ENCODE measurements at regions not wholly inside any gene's neighbourhood (a gene's known extent, or its start where the extent isn't known, plus 50 kb on each side); places are given as distances from the start of the nearest gene placed in this dataset.
A peak's percentile ranks its signal among the peaks of the same experiment; 100 is the strongest.

GRCh38 chr1:90273241-90273774 lies 278.4 kb downstream of the ZNF326 start:
- Histone ChIP-seq H3K4me1 (peaks cover 0 to 8% (median 0%) of the 10 kb centered on the region in 4 donors), H3K9me3 (no peaks in the 10 kb centered on the region), H3K36me3 (no peaks in the 10 kb centered on the region), H3K4me3 (no peak overlapping the region), H3K27ac (no peak overlapping the region), H3K27me3 (no peaks in the 10 kb centered on the region)
- intact Hi-C loops (cut with DNase I; ENCODE audit: low total_unique reads), result no loop called here
- no peak for TF ChIP-seq CTCF (IDR thresholded peaks at IDR 0.05)
- no peak for DNase-seq

- DNase-seq, result no peak
- Histone ChIP-seq H3K9me3 (no peaks in the 10 kb centered on the region), H3K27ac (peak overlapping the region in 1 of 2 donors; percentile 32), H3K4me1 (peaks cover 0 to 55% (median 9%) of the 10 kb centered on the region in 4 donors), H3K27me3 (no peaks in the 10 kb centered on the region), H3K4me3 (no peak overlapping the region), H3K36me3 (no peaks in the 10 kb centered on the region)
- no peak for TF ChIP-seq CTCF (IDR thresholded peaks at IDR 0.05)
- intact Hi-C loops (cut with DNase I; ENCODE audit: low total_unique reads), result no loop called here
Observed at GRCh38 chr1:90262791-90263190, 267.9 kb downstream of the ZNF326 start.

- Histone ChIP-seq H3K9me3 (no peaks in the 10 kb centered on the region), H3K36me3 (no peaks in the 10 kb centered on the region), H3K27ac (peak overlapping the region in 1 of 2 donors; percentile 32), H3K4me1 (peaks cover 0 to 57% (median 9%) of the 10 kb centered on the region in 4 donors), H3K27me3 (no peaks in the 10 kb centered on the region), H3K4me3 (no peak overlapping the region)
- no peak for DNase-seq
- intact Hi-C loops (cut with DNase I; ENCODE audit: low total_unique reads), result no loop called here
- TF ChIP-seq CTCF (IDR thresholded peaks at IDR 0.05), result no peak
Observed at GRCh38 chr1:90262286-90262685, 267.4 kb downstream of the ZNF326 start.

- no peak for DNase-seq
- intact Hi-C loops (cut with DNase I; ENCODE audit: low total_unique reads), result no loop called here
- no peak for TF ChIP-seq CTCF (IDR thresholded peaks at IDR 0.05)
- Histone ChIP-seq H3K4me1 (no peaks in the 10 kb centered on the region), H3K27me3 (no peaks in the 10 kb centered on the region), H3K36me3 (no peaks in the 10 kb centered on the region), H3K4me3 (no peak overlapping the region), H3K9me3 (peaks cover 0 to 6% (median 4%) of the 10 kb centered on the region in 3 donors), H3K27ac (no peak overlapping the region)
Observed at GRCh38 chr1:90246069-90246468, 251.2 kb downstream of the ZNF326 start.

GRCh38 chr1:90236493-90236892 lies 241.6 kb downstream of the ZNF326 start:
- Histone ChIP-seq H3K4me3 (no peak overlapping the region), H3K4me1 (no peaks in the 10 kb centered on the region), H3K27ac (no peak overlapping the region), H3K9me3 (peaks cover 0 to 4% (median 0%) of the 10 kb centered on the region in 3 donors), H3K36me3 (no peaks in the 10 kb centered on the region), H3K27me3 (no peaks in the 10 kb centered on the region)
- DNase-seq, result no peak
- intact Hi-C loops (cut with DNase I; ENCODE audit: low total_unique reads), result no loop called here
- no peak for TF ChIP-seq CTCF (IDR thresholded peaks at IDR 0.05)

GRCh38 chr1:90223401-90223800 lies 228.5 kb downstream of the ZNF326 start:
- intact Hi-C loops (cut with DNase I; ENCODE audit: low total_unique reads), result no loop called here
- H3K27ac ChIP-seq, result no peak overlapping the region
- DNase-seq, result no peak
- no peak for TF ChIP-seq CTCF (IDR thresholded peaks at IDR 0.05)
- H3K27me3 ChIP-seq, result no peaks in the 10 kb centered on the region
- no peaks in the 10 kb centered on the region for H3K36me3 ChIP-seq
- no peak overlapping the region for H3K4me3 ChIP-seq
- H3K4me1 ChIP-seq, result no peaks in the 10 kb centered on the region
- H3K9me3 ChIP-seq, result peaks cover 0 to 13% (median 0%) of the 10 kb centered on the region in 3 donors

Data from tibial artery (tissue), 4 donors.